Activated CD8-positive, alpha-beta T cell treated with anti-CD3 and anti-CD28 coated beads for 36 hours (primary cell): ENCODE measurements at regions not wholly inside any gene's neighbourhood (a gene's known extent, or its start where the extent isn't known, plus 50 kb on each side); places are given as distances from the start of the nearest gene placed in this dataset.

Experiments used
- ATAC-seq: fragments of 200-7000 bp; cut with Tn5 transposase; one replicate; pipeline ENCODE4 v1.10.0; 2021; ENCODE audit warnings: mild to moderate bottlenecking, moderate library complexity
- CTCF ChIA-PET: fragments of 350-600 bp; sonication (Branson Sonifier 250); formaldehyde crosslinking; loops from one replicate; lab custom pipeline; 2021; ENCODE audit warnings: antibody characterized with exemption; lab: Charles Lee
- POLR2A ChIA-PET: fragments of 350-600 bp; sonication (Branson Sonifier 250); formaldehyde crosslinking; loops from one replicate; lab custom pipeline; 2021; ENCODE audit warnings: antibody characterized with exemption; lab: Charles Lee
- DNase-seq: peaks from one replicate; pipeline ENCODE4 v3.0.0-alpha.2; 2020
- H3K27ac Mint-ChIP-seq: one replicate; pipeline ENCODE4 v1.8.0; 2021; ENCODE audit warnings: mild to moderate bottlenecking, mixed read lengths
- H3K27me3 Mint-ChIP-seq: one replicate; pipeline ENCODE4 v1.8.0; 2021; ENCODE audit warnings: mixed read lengths
- H3K36me3 Mint-ChIP-seq: one replicate; pipeline ENCODE4 v1.8.0; 2021; ENCODE audit warnings: low read depth, mixed read lengths
- H3K4me1 Mint-ChIP-seq: one replicate; pipeline ENCODE4 v1.8.0; 2021; ENCODE audit warnings: low read depth, mixed read lengths
- H3K4me3 Mint-ChIP-seq: one replicate; pipeline ENCODE4 v1.8.0; 2021; ENCODE audit warnings: mild to moderate bottlenecking, moderate library complexity, mixed read lengths
- H3K9me3 Mint-ChIP-seq: one replicate; pipeline ENCODE4 v1.8.0; 2021; ENCODE audit warnings: mixed read lengths
- intact Hi-C: fragments of 100-400 bp; cut with micrococcal nuclease; formaldehyde crosslinking; loops from one replicate; pipeline ENCODE4 v1.10.0; 2022
- TF ChIP-seq, protein P1 (sequence below): fragments of 200-600 bp; IDR thresholded peaks from one replicate; pipeline ENCODE4 v1.8.0; 2022; ENCODE audit warnings: antibody characterized with exemption, mild to moderate bottlenecking

DNA sequence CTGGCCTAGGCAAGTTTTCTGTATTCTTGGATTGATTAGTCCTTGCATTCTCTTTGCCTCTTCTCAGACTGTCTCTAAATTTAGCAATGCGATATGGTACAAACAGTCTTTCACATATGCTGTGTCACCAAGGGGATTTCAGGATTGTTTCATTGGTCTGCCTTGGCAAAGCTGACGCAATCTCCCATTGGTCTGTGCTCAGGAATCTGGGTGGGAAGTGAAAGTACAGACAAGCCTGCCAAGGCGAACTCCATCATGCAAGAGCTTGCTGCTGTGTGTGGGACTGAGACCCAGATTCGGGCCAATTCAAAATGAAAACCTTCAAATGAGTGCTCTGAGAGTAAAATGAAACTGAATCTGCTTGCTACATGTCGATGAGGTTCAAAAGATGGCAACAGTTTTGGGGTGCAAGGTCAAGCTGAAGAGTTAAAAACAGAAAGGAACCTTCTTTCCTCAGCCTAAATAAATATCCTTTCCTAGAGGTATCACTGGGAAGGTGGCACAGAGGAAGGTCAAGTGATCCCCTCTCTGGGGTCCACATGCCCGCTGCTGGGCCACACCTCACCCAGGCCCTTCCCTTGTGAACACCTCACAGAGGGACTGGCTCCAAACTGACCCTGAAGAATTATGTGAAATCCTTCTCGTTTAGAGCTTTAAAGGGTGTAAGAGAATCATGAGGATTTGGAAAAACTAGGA is 198.8 kb upstream of the PREP start:
- intact Hi-C loops = no loop called here
- peaks cover 10% of the 10 kb centered on the region for H3K4me1 Mint-ChIP-seq
- ChIA-PET POLR2A (interaction anchor here (0.6 kb wide), 1 partner anchor 44 kb away, joined by 3 read pairs; no protein-coding TSS in a partner anchor), CTCF (interaction anchor here (1.0 kb wide), 1 partner anchor 117 kb away, joined by 3 read pairs; no protein-coding TSS in a partner anchor)
- ATAC-seq (peak; percentile 81), DNase-seq (peak; percentile 55)
- H3K27ac Mint-ChIP-seq = peak overlapping the region; percentile 82
- H3K4me3 Mint-ChIP-seq = peak overlapping the region; percentile 8
- H3K9me3 Mint-ChIP-seq = no peaks in the 10 kb centered on the region
- H3K36me3 Mint-ChIP-seq = no peaks in the 10 kb centered on the region
- H3K27me3 Mint-ChIP-seq = peaks cover 8% of the 10 kb centered on the region
- TF ChIP-seq, protein P1, sequence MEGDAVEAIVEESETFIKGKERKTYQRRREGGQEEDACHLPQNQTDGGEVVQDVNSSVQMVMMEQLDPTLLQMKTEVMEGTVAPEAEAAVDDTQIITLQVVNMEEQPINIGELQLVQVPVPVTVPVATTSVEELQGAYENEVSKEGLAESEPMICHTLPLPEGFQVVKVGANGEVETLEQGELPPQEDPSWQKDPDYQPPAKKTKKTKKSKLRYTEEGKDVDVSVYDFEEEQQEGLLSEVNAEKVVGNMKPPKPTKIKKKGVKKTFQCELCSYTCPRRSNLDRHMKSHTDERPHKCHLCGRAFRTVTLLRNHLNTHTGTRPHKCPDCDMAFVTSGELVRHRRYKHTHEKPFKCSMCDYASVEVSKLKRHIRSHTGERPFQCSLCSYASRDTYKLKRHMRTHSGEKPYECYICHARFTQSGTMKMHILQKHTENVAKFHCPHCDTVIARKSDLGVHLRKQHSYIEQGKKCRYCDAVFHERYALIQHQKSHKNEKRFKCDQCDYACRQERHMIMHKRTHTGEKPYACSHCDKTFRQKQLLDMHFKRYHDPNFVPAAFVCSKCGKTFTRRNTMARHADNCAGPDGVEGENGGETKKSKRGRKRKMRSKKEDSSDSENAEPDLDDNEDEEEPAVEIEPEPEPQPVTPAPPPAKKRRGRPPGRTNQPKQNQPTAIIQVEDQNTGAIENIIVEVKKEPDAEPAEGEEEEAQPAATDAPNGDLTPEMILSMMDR = no peak

DNA sequence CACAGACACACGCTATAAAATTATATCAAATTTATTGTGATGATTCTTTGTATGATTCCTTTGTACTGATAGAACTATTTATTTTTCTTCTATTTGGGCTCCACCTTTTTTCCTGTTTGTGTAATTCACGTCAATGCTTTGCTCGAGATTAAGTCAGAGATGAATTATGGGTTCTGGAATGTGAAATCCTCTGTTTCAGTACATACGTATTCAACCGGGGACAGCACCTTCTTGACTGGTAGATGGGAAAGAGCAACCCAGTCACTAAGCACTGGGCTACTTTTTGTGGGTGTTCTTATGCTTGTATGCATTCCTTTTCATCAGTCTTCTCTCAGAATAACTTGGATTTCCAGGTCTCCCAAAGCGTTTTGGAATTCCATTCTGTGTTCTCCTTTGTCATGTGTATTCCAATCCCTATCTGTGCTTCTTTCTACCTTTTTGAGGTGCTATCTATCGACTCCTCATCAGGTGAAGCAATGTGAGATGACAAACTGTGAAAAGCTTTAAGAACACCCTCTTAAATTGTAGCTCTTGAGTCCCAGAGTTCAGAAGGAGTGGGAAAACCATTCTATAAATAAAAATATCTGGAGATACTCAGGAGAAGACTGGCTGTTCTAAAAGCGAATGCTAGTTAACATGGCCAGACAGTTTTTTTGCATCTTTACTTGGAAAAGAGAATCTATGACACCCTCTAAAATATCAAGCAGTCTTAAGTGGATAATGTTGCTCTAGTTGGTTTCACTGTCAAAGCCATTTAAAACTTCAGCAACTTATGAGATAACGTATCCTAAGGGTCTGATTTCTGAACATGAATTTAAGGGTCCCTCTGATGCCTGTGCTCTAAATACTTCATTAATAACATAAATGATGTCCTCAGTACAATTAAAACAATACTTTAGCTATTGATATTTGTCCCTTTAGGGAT is 197.7 kb upstream of the PREP start:
- Mint-ChIP-seq H3K9me3 (no peaks in the 10 kb centered on the region), H3K36me3 (no peaks in the 10 kb centered on the region), H3K27me3 (peaks cover 8% of the 10 kb centered on the region), H3K27ac (peak overlapping the region; percentile 82), H3K4me3 (peak overlapping the region; percentile 8), H3K4me1 (peaks cover 10% of the 10 kb centered on the region)
- DNase-seq (no peak), ATAC-seq (no peak)
- intact Hi-C loops = no loop called here
- TF ChIP-seq, protein P1 = no peak
- ChIA-PET POLR2A (no interaction called here), CTCF (interaction anchor here (1.0 kb wide), 1 partner anchor 116 kb away, joined by 3 read pairs; no protein-coding TSS in a partner anchor)

DNA sequence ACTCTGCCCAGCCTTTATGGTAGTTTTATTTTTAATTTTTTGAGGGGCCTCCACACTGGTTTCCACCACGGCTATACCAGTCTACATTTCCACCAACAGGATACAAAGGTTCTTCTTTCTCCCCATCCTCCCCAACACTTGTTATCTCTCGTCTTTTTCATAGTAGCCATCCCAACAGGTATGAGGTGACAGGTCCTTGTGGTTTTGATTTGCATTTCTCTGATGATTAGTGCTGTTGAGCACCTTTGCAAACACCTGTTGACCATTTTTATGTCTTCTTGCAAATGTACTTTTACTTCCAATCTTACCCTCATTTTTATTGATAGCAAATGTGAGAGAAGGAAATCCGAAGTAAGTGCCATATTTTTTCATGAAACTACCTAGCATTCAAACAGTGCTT is 195.4 kb upstream of the PREP start:
- Mint-ChIP-seq H3K4me1 (peaks cover 10% of the 10 kb centered on the region), H3K4me3 (no peak overlapping the region), H3K27ac (peak overlapping the region; percentile 58), H3K36me3 (no peaks in the 10 kb centered on the region), H3K27me3 (no peaks in the 10 kb centered on the region), H3K9me3 (no peaks in the 10 kb centered on the region)
- no peak for ATAC-seq
- ChIA-PET POLR2A (no interaction called here), CTCF (no interaction called here)
- DNase-seq = no peak
- TF ChIP-seq, protein P1 = no peak
- intact Hi-C loops = no loop called here

DNA sequence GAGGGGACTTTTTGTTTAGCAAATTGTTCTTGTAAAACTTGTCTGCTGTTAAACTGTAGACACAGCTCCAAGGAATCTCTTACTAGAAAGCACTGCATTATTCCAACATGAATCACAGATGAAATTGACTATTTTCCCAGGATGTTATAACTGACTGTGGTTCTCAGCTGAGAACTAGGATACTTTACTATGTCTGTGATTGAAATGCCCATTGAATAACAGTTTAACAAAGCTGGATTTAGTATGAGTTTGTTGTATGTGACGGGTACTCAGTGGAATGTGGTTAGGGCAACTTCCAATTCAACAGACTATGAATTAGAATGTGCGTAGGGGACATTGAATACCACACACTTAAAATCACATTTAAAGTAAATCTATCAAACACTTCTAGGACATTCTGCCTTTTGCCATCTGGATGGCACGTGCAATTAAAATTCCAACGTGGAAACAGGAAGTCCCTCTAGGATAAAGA is 193.4 kb upstream of the PREP start:
- TF ChIP-seq, protein P1 = no peak
- H3K9me3 Mint-ChIP-seq = no peaks in the 10 kb centered on the region
- CTCF ChIA-PET = no interaction called here
- H3K36me3 Mint-ChIP-seq = no peaks in the 10 kb centered on the region
- DNase-seq (no peak), ATAC-seq (no peak)
- no peak overlapping the region for H3K27ac Mint-ChIP-seq
- peaks cover 14% of the 10 kb centered on the region for H3K4me1 Mint-ChIP-seq
- H3K27me3 Mint-ChIP-seq = no peaks in the 10 kb centered on the region
- POLR2A ChIA-PET = no interaction called here
- no peak overlapping the region for H3K4me3 Mint-ChIP-seq
- intact Hi-C loops = no loop called here
